Right lobe of liver (tissue), 6 donors: ENCODE measurements at regions not wholly inside any gene's neighbourhood (a gene's known extent, or its start where the extent isn't known, plus 50 kb on each side); places are given as distances from the start of the nearest gene placed in this dataset.
A peak's percentile ranks its signal among the peaks of the same experiment; 100 is the strongest.

Experiments
- ATAC-seq, 4 donors: fragments of 200-7000 bp; cut with Tn5 transposase; one replicate each; pipeline ENCODE4 v1.9.1; 2020; ENCODE audit warnings: mild to moderate bottlenecking in 4 of 4, moderate library complexity in 4 of 4
- DNase-seq, 3 donors: peaks; one replicate each; pipeline ENCODE4 v3.0.0-alpha.2; 2020
- H3K27ac ChIP-seq, 3 donors: fragments of 200-600 bp; one replicate each; pipeline ENCODE4 v1.8.0; 2022
- H3K27me3 ChIP-seq, 2 donors: fragments of 200-600 bp; one replicate each; pipeline ENCODE4 v1.8.0; 2022
- H3K36me3 ChIP-seq, 4 donors: fragments of 200-600 bp; sonication (generic) in 1 of 4; one replicate each; pipeline versions ENCODE4 v1.5.1 to v1.8.0; 2017 to 2022; ENCODE audit warnings: control low read depth in 1 of 4
- H3K4me1 ChIP-seq, 4 donors: fragments of 200-600 bp; sonication (generic) in 1 of 4; one replicate each; pipeline versions ENCODE4 v1.5.1 to v1.8.0; 2017 to 2022; ENCODE audit warnings: control low read depth in 1 of 4
- H3K4me3 ChIP-seq, 3 donors: fragments of 200-600 bp; one replicate each; pipeline ENCODE4 v1.8.0; 2022
- H3K9me3 ChIP-seq, 4 donors: fragments of 200-600 bp; sonication (generic) in 1 of 4; one replicate each; pipeline versions ENCODE4 v1.5.1 to v1.8.0; 2017 to 2022; ENCODE audit warnings: control low read depth in 1 of 4
- CTCF ChIP-seq, 4 donors: fragments of 200-600 bp in 3 of 4; fragments of 450-650 bp in 1 of 4; IDR thresholded peaks; one replicate each; pipeline versions ENCODE4 v1.5.1 to v1.8.0; 2016 to 2022; ENCODE audit warnings: antibody characterized with exemption in 4 of 4, mild to moderate bottlenecking in 2 of 4
- POLR2A ChIP-seq: fragments of 450-650 bp; IDR thresholded peaks from one replicate; pipeline ENCODE4 v1.6.1; 2017; ENCODE audit warnings: antibody characterized with exemption, mild to moderate bottlenecking
- WGBS: methylation state at CpG from one replicate; pipeline ENCODE4 v1.1.6; 2018; ENCODE audit warnings: low coverage, low lambda C conversion rate; ENCODE audit not compliant: insufficient coverage; ENCODE audit errors: missing lambda C conversion rate; 5-methylcytosine and 5-hydroxymethylcytosine counted together
- intact Hi-C, 2 donors: fragments of 100-400 bp; cut with DNase I; formaldehyde crosslinking; loops; one replicate each; pipeline versions ENCODE4 v1.11.2 to v1.14.1; 2022
- donor health status: DM: no; HTN: yes; CAD: no.
- donor health status: DM: no; HTN: no; CAD: no.
- donor health status: DM: no; HTN: no; CAD: no.
- donor health status: DM: no; HTN: yes; CAD: no.
- donor health status: DM: no; HTN: yes; CAD: no.

- Histone ChIP-seq H3K4me3 (no peak overlapping the region), H3K27ac (no peak overlapping the region), H3K9me3 (no peaks in the 10 kb centered on the region), H3K36me3 (no peaks in the 10 kb centered on the region), H3K4me1 (no peaks in the 10 kb centered on the region), H3K27me3 (no peaks in the 10 kb centered on the region)
- ATAC-seq (no peak), DNase-seq (no peak)
- WGBS: 29% methylated on average over 1 of the region's 1 CpG
- TF ChIP-seq POLR2A: no peak
- no peak for TF ChIP-seq CTCF (IDR thresholded peaks at IDR 0.05)
- intact Hi-C loops: no loop called here
Observed at GRCh38 chr5:23367874-23368273, 139.5 kb upstream of the PRDM9 start.

GRCh38 chr5:23353286-23353685 lies 154.1 kb upstream of the PRDM9 start:
- ATAC-seq (no peak), DNase-seq (no peak)
- intact Hi-C loops: loop anchor here in 1 of 2 donors (10.0 kb wide), 1 partner anchor 152 kb away; the partner anchor contains the start of gene PRDM9
- H3K4me1 ChIP-seq: no peaks in the 10 kb centered on the region
- no peak overlapping the region for H3K27ac ChIP-seq
- no peak for TF ChIP-seq CTCF (IDR thresholded peaks at IDR 0.05)
- TF ChIP-seq POLR2A: no peak
- 88% methylated on average over 3 of the region's 3 CpGs for WGBS
- no peaks in the 10 kb centered on the region for H3K9me3 ChIP-seq
- no peak overlapping the region for H3K4me3 ChIP-seq
- no peaks in the 10 kb centered on the region for H3K27me3 ChIP-seq
- H3K36me3 ChIP-seq: no peaks in the 10 kb centered on the region

- Histone ChIP-seq H3K36me3 (no peaks in the 10 kb centered on the region), H3K4me3 (no peak overlapping the region), H3K27me3 (no peaks in the 10 kb centered on the region), H3K9me3 (no peaks in the 10 kb centered on the region), H3K4me1 (no peaks in the 10 kb centered on the region), H3K27ac (no peak overlapping the region)
- TF ChIP-seq CTCF (IDR thresholded peaks at IDR 0.05) (peak; percentile 60 to 71 (median 69)), POLR2A (no peak)
- ATAC-seq: peak; percentile 82 to 89 (median 85)
- intact Hi-C loops: loop anchor here in 1 of 2 donors (10.0 kb wide), 1 partner anchor 152 kb away; the partner anchor contains the start of gene PRDM9
- DNase-seq: peak in 2 of 3 donors; percentile 27 to 61
- 30% methylated on average over 7 of the region's 8 CpGs for WGBS
Observed at GRCh38 chr5:23352446-23352845, 155.0 kb upstream of the PRDM9 start.

- ATAC-seq: no peak
- intact Hi-C loops: no loop called here
- no peak overlapping the region for H3K27ac ChIP-seq
- 50% methylated on average over 2 of the region's 2 CpGs for WGBS
- no peaks in the 10 kb centered on the region for H3K4me1 ChIP-seq
- TF ChIP-seq CTCF (IDR thresholded peaks at IDR 0.05): no peak
- TF ChIP-seq POLR2A: no peak
- H3K4me3 ChIP-seq: no peak overlapping the region
- DNase-seq: no peak
- no peaks in the 10 kb centered on the region for H3K9me3 ChIP-seq
- no peaks in the 10 kb centered on the region for H3K36me3 ChIP-seq
- no peaks in the 10 kb centered on the region for H3K27me3 ChIP-seq
Observed at GRCh38 chr5:23343121-23343520, 164.3 kb upstream of the PRDM9 start.
